ENCODE measurements at regions not wholly inside any gene's neighbourhood (a gene's known extent, or its start where the extent isn't known, plus 50 kb on each side); places are given as distances from the start of the nearest gene placed in this dataset.

DNA sequence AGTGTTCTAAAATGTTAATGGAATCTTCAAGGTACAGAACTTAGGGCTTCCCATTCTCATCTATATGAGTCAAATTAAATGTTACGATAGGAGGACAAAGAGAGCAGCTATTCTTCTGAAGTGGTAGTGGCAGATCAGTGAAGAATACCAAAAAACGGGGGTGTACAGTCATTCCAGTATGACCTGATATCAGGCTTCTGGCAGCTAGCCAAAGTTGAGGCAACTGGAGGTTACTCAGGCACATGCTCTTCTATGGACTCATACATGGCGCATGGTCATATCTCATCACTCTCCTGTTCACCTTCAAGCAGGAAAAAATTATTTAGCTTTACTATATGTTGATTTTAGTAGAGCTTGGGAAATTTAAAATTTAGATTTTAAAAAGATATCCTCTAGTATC lies 1608.8 kb downstream of the GRIK2 start:
- no peaks in the 10 kb centered on the region for H3K9me3 ChIP-seq (replicated peaks; ENCODE audit: control insufficient read depth, insufficient read depth, low read length)
- H3K79me2 ChIP-seq (ENCODE audit: control insufficient read depth, insufficient read depth, low read length) = no peaks in the 10 kb centered on the region
- ATAC-seq (peak; percentile 52), FAIRE-seq (no peak), DNase-seq (ENCODE audit: low read depth, low spot score) (no peak)
- H3K4me1 ChIP-seq (ENCODE audit: control insufficient read depth, insufficient read depth, low read length) = no peaks in the 10 kb centered on the region
- CTCF ChIA-PET = interaction anchor here (0.6 kb wide), 1 partner anchor 40 kb away, joined by 3 read pairs; no protein-coding TSS in a partner anchor
- H3K36me3 ChIP-seq (ENCODE audit: control insufficient read depth in 2 of 2, insufficient read depth in 2 of 2, low read length in 1 of 2) = no peaks in the 10 kb centered on the region
- 41% methylated on average over 3 of the region's 3 CpGs for WGBS (ENCODE audit: insufficient coverage, insufficient replicate concordance, low lambda C conversion rate, missing lambda C conversion rate)
- no peaks in the 10 kb centered on the region for H4K20me1 ChIP-seq (ENCODE audit: control insufficient read depth, insufficient read depth)
- no peak for TF ChIP-seq ZNF217 (IDR thresholded peaks at IDR 0.05)
- TF ChIP-seq, protein P1, sequence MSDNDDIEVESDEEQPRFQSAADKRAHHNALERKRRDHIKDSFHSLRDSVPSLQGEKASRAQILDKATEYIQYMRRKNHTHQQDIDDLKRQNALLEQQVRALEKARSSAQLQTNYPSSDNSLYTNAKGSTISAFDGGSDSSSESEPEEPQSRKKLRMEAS (IDR thresholded peaks at IDR 0.05; ENCODE audit: low read depth, low read length) = no peak
- TF ChIP-seq NFYB (IDR thresholded peaks at IDR 0.05; ENCODE audit: insufficient read depth, low read depth, low read length) = no peak
- TF ChIP-seq KAT2A (conservative IDR thresholded peaks at IDR 0.05; ENCODE audit: control insufficient read depth, low read depth, low read length) = no peak
- TF ChIP-seq, protein P2, sequence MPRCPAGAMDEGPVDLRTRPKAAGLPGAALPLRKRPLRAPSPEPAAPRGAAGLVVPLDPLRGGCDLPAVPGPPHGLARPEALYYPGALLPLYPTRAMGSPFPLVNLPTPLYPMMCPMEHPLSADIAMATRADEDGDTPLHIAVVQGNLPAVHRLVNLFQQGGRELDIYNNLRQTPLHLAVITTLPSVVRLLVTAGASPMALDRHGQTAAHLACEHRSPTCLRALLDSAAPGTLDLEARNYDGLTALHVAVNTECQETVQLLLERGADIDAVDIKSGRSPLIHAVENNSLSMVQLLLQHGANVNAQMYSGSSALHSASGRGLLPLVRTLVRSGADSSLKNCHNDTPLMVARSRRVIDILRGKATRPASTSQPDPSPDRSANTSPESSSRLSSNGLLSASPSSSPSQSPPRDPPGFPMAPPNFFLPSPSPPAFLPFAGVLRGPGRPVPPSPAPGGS (IDR thresholded peaks at IDR 0.05; ENCODE audit: borderline replicate concordance, insufficient read depth, low read depth, low read length, poor library complexity, severe bottlenecking) = no peak
- TF ChIP-seq, protein P3, sequence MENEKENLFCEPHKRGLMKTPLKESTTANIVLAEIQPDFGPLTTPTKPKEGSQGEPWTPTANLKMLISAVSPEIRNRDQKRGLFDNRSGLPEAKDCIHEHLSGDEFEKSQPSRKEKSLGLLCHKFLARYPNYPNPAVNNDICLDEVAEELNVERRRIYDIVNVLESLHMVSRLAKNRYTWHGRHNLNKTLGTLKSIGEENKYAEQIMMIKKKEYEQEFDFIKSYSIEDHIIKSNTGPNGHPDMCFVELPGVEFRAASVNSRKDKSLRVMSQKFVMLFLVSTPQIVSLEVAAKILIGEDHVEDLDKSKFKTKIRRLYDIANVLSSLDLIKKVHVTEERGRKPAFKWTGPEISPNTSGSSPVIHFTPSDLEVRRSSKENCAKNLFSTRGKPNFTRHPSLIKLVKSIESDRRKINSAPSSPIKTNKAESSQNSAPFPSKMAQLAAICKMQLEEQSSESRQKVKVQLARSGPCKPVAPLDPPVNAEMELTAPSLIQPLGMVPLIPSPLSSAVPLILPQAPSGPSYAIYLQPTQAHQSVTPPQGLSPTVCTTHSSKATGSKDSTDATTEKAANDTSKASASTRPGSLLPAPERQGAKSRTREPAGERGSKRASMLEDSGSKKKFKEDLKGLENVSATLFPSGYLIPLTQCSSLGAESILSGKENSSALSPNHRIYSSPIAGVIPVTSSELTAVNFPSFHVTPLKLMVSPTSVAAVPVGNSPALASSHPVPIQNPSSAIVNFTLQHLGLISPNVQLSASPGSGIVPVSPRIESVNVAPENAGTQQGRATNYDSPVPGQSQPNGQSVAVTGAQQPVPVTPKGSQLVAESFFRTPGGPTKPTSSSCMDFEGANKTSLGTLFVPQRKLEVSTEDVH (IDR thresholded peaks at IDR 0.05; ENCODE audit: low read depth, partially characterized antibody) = no peak
- TF ChIP-seq NBN (IDR thresholded peaks at IDR 0.05) = no peak
- TF ChIP-seq, protein P4, sequence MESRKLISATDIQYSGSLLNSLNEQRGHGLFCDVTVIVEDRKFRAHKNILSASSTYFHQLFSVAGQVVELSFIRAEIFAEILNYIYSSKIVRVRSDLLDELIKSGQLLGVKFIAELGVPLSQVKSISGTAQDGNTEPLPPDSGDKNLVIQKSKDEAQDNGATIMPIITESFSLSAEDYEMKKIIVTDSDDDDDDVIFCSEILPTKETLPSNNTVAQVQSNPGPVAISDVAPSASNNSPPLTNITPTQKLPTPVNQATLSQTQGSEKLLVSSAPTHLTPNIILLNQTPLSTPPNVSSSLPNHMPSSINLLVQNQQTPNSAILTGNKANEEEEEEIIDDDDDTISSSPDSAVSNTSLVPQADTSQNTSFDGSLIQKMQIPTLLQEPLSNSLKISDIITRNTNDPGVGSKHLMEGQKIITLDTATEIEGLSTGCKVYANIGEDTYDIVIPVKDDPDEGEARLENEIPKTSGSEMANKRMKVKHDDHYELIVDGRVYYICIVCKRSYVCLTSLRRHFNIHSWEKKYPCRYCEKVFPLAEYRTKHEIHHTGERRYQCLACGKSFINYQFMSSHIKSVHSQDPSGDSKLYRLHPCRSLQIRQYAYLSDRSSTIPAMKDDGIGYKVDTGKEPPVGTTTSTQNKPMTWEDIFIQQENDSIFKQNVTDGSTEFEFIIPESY (IDR thresholded peaks at IDR 0.05) = no peak
- no peak for TF ChIP-seq MEF2B (IDR thresholded peaks at IDR 0.05; ENCODE audit: partially characterized antibody, poor library complexity, severe bottlenecking)
- TF ChIP-seq JUNB (IDR thresholded peaks at IDR 0.05) = no peak
- in situ Hi-C loops (cut with MboI) = no loop called here
- BruUV-seq (replicated peaks) = no TSS peak
- SMC1A ChIA-PET (ENCODE audit: uncharacterized antibody, unreplicated experiment) = interaction anchor here (1.0 to 1.1 kb wide), 2 partner anchors 12 to 122 kb away, joined by 3 read pairs; no protein-coding TSS in a partner anchor
- no peak overlapping the region for H3K27ac ChIP-seq (ENCODE audit: control insufficient read depth, insufficient read depth)
- RAD21 ChIA-PET (ENCODE audit: unreplicated experiment) = no interaction called here
- H3K9ac ChIP-seq (ENCODE audit: control insufficient read depth, insufficient read depth, low read length) = no peak overlapping the region
- intact Hi-C loops (cut with micrococcal nuclease; ENCODE audit: unreplicated experiment) = no loop called here
- H2AFZ ChIP-seq (ENCODE audit: control insufficient read depth, low read depth, low read length) = no peak overlapping the region
- no peak overlapping the region for H3K4me3 ChIP-seq
- POLR2A ChIA-PET = no interaction called here
- no peaks in the 10 kb centered on the region for H3K27me3 ChIP-seq (replicated peaks in 1 of 2; ENCODE audit: control insufficient read depth in 2 of 2, insufficient read depth in 2 of 2, low read length in 1 of 2)
- H3K4me2 ChIP-seq (ENCODE audit: control insufficient read depth, insufficient read depth) = no peak overlapping the region
